Neural progenitor cell (in vitro differentiated cells): ENCODE measurements at regions not wholly inside any gene's neighbourhood (a gene's known extent, or its start where the extent isn't known, plus 50 kb on each side); places are given as distances from the start of the nearest gene placed in this dataset.

Experiments
- DNase-seq: peaks from one replicate; pipeline ENCODE4 v3.0.0-alpha.2; 2016; ENCODE audit warnings: low spot score
- H2AFZ ChIP-seq: fragments of 200-600 bp; sonication (generic); replicated peaks from 2 replicates; pipeline ENCODE4 v1.6.1; 2016; ENCODE audit warnings: antibody characterized with exemption
- H3F3A ChIP-seq: fragments of 200-600 bp; sonication (generic); 2 replicates; pipeline ENCODE4 v1.6.1; 2016; ENCODE audit warnings: antibody characterized with exemption, low read depth
- H3K27ac ChIP-seq: fragments of 200-600 bp; sonication (generic); 2 replicates; pipeline ENCODE4 v1.5.1; 2016; ENCODE audit warnings: mild to moderate bottlenecking
- H3K27me3 ChIP-seq: fragments of 200-600 bp; sonication (generic); 2 replicates; pipeline ENCODE4 v1.6.1; 2016; ENCODE audit warnings: mild to moderate bottlenecking, moderate library complexity
- H3K36me3 ChIP-seq: fragments of 200-600 bp; sonication (generic); 2 replicates; pipeline ENCODE4 v1.5.1; 2016
- H3K4me1 ChIP-seq: fragments of 200-600 bp; sonication (generic); 2 replicates; pipeline ENCODE4 v1.6.1; 2016; ENCODE audit warnings: mixed run types
- H3K4me2 ChIP-seq: fragments of 200-600 bp; sonication (generic); 2 replicates; pipeline ENCODE4 v1.6.1; 2016
- H3K4me3 ChIP-seq: fragments of 200-600 bp; sonication (generic); 2 replicates; pipeline ENCODE4 v1.5.1; 2016
- H3K79me2 ChIP-seq: fragments of 200-600 bp; sonication (generic); 2 replicates; pipeline ENCODE4 v1.6.1; 2016; ENCODE audit warnings: low read depth
- H3K9ac ChIP-seq: fragments of 200-600 bp; sonication (generic); 2 replicates; pipeline ENCODE4 v1.6.1; 2016
- H3K9me3 ChIP-seq: fragments of 200-600 bp; sonication (generic); 2 replicates; pipeline ENCODE4 v1.5.1; 2016; ENCODE audit warnings: low read depth
- H4K20me1 ChIP-seq: fragments of 200-600 bp; sonication (generic); 2 replicates; pipeline ENCODE4 v1.6.1; 2016; ENCODE audit warnings: low read depth
- H3K27ac Mint-ChIP-seq: 3 replicates; pipeline ENCODE4 v1.8.0; 2021; ENCODE audit warnings: mixed read lengths
- H3K27me3 Mint-ChIP-seq: 2 replicates; pipeline ENCODE4 v1.8.0; 2022; ENCODE audit warnings: low read depth, mild to moderate bottlenecking, inconsistent platforms, moderate library complexity, mixed read lengths; ENCODE audit not compliant: insufficient read depth
- H3K36me3 Mint-ChIP-seq: 3 replicates; pipeline ENCODE4 v1.8.0; 2021; ENCODE audit warnings: mixed read lengths
- H3K4me1 Mint-ChIP-seq: 3 replicates; pipeline ENCODE4 v1.8.0; 2021; ENCODE audit warnings: mixed read lengths
- H3K4me3 Mint-ChIP-seq: 3 replicates; pipeline ENCODE4 v1.8.0; 2021; ENCODE audit warnings: mild to moderate bottlenecking, moderate library complexity, mixed read lengths
- H3K9me3 Mint-ChIP-seq: 3 replicates; pipeline ENCODE4 v1.8.0; 2020; ENCODE audit warnings: mixed read lengths
- EZH2 ChIP-seq: fragments of 200-600 bp; sonication (generic); IDR thresholded peaks from 2 replicates; pipeline ENCODE4 v1.6.1; 2017; ENCODE audit warnings: antibody characterized with exemption, mild to moderate bottlenecking, moderate library complexity
- EZH2phosphoT487 ChIP-seq: fragments of 200-600 bp; sonication (generic); IDR thresholded peaks from 2 replicates; pipeline ENCODE4 v1.6.1; 2017; ENCODE audit warnings: antibody characterized with exemption
- TF ChIP-seq, protein P1 (sequence below): fragments of 200-600 bp; sonication (generic); IDR thresholded peaks from 2 replicates; pipeline ENCODE4 v1.5.1; 2017; ENCODE audit warnings: antibody characterized with exemption, mild to moderate bottlenecking

DNA sequence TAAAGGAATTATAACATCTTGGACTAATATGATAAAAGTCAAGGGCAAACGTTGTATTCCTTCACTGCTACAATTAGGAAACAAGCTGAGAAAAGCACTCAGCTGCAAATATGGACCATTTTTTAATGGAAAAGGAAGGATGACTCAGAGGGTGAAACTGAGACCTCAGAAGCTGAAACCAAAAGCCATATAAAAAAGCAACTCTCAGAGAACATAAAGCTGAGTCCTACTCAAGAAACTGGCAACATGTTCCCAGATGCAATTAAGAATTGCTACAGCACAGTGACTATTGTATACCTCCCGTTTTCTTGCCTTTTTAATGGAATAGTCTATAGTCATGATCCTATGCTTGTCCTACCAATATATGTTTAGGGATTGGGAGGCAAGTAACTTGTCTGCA lies 1106.4 kb upstream of the INTU start:
- Histone ChIP-seq H3F3A (no peaks in the 10 kb centered on the region), H3K36me3 (no peaks in the 10 kb centered on the region), H3K79me2 (no peaks in the 10 kb centered on the region), H3K27me3 (no peaks in the 10 kb centered on the region), H3K4me3 (no peak overlapping the region), H3K27ac (no peak overlapping the region), H3K4me2 (no peak overlapping the region), H3K9ac (no peak overlapping the region), H3K4me1 (no peaks in the 10 kb centered on the region), H2AFZ (no peak overlapping the region), H3K9me3 (no peaks in the 10 kb centered on the region), H4K20me1 (no peaks in the 10 kb centered on the region)
- no peaks in the 10 kb centered on the region for H3K4me1 Mint-ChIP-seq
- H3K36me3 Mint-ChIP-seq = no peaks in the 10 kb centered on the region
- TF ChIP-seq, protein P1, sequence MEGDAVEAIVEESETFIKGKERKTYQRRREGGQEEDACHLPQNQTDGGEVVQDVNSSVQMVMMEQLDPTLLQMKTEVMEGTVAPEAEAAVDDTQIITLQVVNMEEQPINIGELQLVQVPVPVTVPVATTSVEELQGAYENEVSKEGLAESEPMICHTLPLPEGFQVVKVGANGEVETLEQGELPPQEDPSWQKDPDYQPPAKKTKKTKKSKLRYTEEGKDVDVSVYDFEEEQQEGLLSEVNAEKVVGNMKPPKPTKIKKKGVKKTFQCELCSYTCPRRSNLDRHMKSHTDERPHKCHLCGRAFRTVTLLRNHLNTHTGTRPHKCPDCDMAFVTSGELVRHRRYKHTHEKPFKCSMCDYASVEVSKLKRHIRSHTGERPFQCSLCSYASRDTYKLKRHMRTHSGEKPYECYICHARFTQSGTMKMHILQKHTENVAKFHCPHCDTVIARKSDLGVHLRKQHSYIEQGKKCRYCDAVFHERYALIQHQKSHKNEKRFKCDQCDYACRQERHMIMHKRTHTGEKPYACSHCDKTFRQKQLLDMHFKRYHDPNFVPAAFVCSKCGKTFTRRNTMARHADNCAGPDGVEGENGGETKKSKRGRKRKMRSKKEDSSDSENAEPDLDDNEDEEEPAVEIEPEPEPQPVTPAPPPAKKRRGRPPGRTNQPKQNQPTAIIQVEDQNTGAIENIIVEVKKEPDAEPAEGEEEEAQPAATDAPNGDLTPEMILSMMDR = no peak
- TF ChIP-seq EZH2 (no peak), EZH2phosphoT487 (no peak)
- H3K9me3 Mint-ChIP-seq = peaks cover 16% of the 10 kb centered on the region
- no peaks in the 10 kb centered on the region for H3K27me3 Mint-ChIP-seq
- no peak overlapping the region for H3K4me3 Mint-ChIP-seq
- no peak for DNase-seq
- H3K27ac Mint-ChIP-seq = no peak overlapping the region

DNA sequence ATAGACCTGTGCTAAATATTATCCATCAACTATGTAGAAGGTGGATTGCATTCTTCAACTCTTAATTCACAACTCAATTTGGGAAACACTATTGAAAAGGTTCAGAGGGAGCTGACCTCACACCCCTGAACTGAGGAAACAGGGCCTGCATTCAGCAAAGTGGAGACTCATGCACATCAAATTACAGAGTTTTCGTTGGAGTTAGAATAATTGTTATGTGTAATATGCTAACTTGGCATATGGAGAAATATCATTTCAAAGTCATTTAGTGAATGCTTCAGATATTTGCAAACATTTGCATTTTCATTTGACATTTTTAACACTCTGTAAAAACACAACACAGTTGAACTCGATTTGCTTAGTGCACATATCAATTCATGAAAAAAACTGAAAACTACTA lies 1102.8 kb upstream of the INTU start:
- Mint-ChIP-seq H3K36me3 (no peaks in the 10 kb centered on the region), H3K9me3 (peaks cover 8% of the 10 kb centered on the region), H3K4me1 (peaks cover 6% of the 10 kb centered on the region), H3K27ac (no peak overlapping the region), H3K4me3 (no peak overlapping the region), H3K27me3 (no peaks in the 10 kb centered on the region)
- H4K20me1 ChIP-seq = no peaks in the 10 kb centered on the region
- H3K9me3 ChIP-seq = no peaks in the 10 kb centered on the region
- H3K9ac ChIP-seq = no peak overlapping the region
- DNase-seq = no peak
- H3K27me3 ChIP-seq = no peaks in the 10 kb centered on the region
- H3K36me3 ChIP-seq = no peaks in the 10 kb centered on the region
- H3K79me2 ChIP-seq = no peaks in the 10 kb centered on the region
- H3K4me2 ChIP-seq = no peak overlapping the region
- H3K4me1 ChIP-seq = peaks cover 27% of the 10 kb centered on the region
- H3F3A ChIP-seq = peaks cover 13% of the 10 kb centered on the region
- H2AFZ ChIP-seq = no peak overlapping the region
- no peak overlapping the region for H3K4me3 ChIP-seq
- no peak for TF ChIP-seq EZH2
- TF ChIP-seq EZH2phosphoT487 = no peak
- TF ChIP-seq, protein P1 = no peak
- H3K27ac ChIP-seq = no peak overlapping the region

DNA sequence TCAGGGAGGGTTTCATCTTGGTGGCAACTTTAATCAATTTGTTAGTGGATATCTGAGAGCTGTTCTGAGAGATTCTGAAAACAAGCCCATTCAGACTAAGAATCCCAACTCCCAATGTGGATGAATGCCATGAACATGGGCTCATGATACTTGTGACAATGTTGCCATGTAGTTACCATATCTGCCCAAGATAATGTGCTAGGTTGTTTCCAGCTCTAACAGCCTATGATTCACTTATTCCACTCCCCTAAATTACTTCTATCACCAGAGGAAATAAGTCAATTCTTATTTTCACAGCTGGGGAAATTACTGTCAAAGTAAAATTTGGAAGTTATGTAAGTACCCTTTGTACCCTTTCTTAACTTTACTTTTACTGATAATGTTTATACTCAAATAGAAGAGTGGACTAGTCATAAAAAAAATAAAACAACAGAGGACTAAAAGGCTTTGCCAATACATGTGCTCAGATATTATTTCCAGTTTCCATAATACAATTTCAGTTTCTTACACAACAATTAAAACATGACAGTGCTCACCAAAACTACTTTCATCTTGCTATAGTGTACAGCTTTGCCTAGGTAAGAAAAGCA lies 1101.7 kb upstream of the INTU start:
- Histone ChIP-seq H2AFZ (no peak overlapping the region), H3K36me3 (no peaks in the 10 kb centered on the region), H3K79me2 (no peaks in the 10 kb centered on the region), H3K27ac (no peak overlapping the region), H3K4me1 (peaks cover 27% of the 10 kb centered on the region), H3K9me3 (no peaks in the 10 kb centered on the region), H4K20me1 (no peaks in the 10 kb centered on the region), H3F3A (peaks cover 13% of the 10 kb centered on the region), H3K9ac (no peak overlapping the region), H3K4me2 (no peak overlapping the region), H3K27me3 (no peaks in the 10 kb centered on the region), H3K4me3 (no peak overlapping the region)
- TF ChIP-seq, protein P1 = no peak
- TF ChIP-seq EZH2phosphoT487 (no peak), EZH2 (no peak)
- Mint-ChIP-seq H3K9me3 (no peaks in the 10 kb centered on the region), H3K27me3 (no peaks in the 10 kb centered on the region), H3K27ac (no peak overlapping the region), H3K36me3 (no peaks in the 10 kb centered on the region), H3K4me3 (no peak overlapping the region), H3K4me1 (peaks cover 6% of the 10 kb centered on the region)
- no peak for DNase-seq
